HepG2 (cell line): ENCODE measurements at regions not wholly inside any gene's neighbourhood (a gene's known extent, or its start where the extent isn't known, plus 50 kb on each side); places are given as distances from the start of the nearest gene placed in this dataset.

Experiments
- ATAC-seq: fragments of 200-7000 bp; cut with Tn5 transposase; 3 replicates; pipeline ENCODE4 v1.9.1; 2020; ENCODE audit warnings: mild to moderate bottlenecking, moderate library complexity
- BruUV-seq: library from RNA; stranded (reverse); fragments of 400-500 nt; replicated peaks from 2 replicates; lab custom pipeline; 2021; lab: Mats Ljungman, UMichigan
- CTCF ChIA-PET: fragments of 300-600 bp; formaldehyde crosslinking; extraction: SDS; loops from one replicate; lab custom pipeline; 2021; ENCODE audit warnings: low total read pairs, inconsistent platforms, low intra/inter-chr PET ratio; lab: Yijun Ruan, JAX
- POLR2A ChIA-PET: fragments of 350-600 bp; sonication (Branson Sonifier 250); formaldehyde crosslinking; loops from one replicate; lab custom pipeline; 2020; ENCODE audit warnings: antibody characterized with exemption, inconsistent platforms; lab: Yijun Ruan, JAX
- DNase-seq: peaks from one replicate; pipeline ENCODE4 v3.0.0-alpha.2; 2015; ENCODE audit warnings: low spot score
- FAIRE-seq: peaks from 3 replicates; lab custom pipeline; 2011; peaks lifted over from hg19 to GRCh38; lab: Jason Lieb, UNC
- H2AFZ ChIP-seq: one replicate; pipeline ENCODE4 v1.6.1; 2011; ENCODE audit warnings: low read length, inconsistent platforms
- H3K27ac ChIP-seq: fragments of 300-600 bp; 3 replicates; pipeline ENCODE4 v1.8.0; 2011; ENCODE audit warnings: mixed run types, mild to moderate bottlenecking, mixed read lengths, low read length, inconsistent platforms; ENCODE audit not compliant: insufficient read depth; ENCODE audit errors: extremely low read length
- H3K27me3 ChIP-seq, 2 experiments: fragments of 200-600 bp in 1 of 2; 2 replicates in 1 of 2; 3 replicates in 1 of 2; pipeline versions ENCODE4 v1.6.0 to v1.8.0; 2011; ENCODE audit warnings: low read length in 2 of 2, mild to moderate bottlenecking in 2 of 2, moderate library complexity in 2 of 2, inconsistent platforms in 1 of 2; ENCODE audit not compliant: insufficient read depth in 2 of 2, control insufficient read depth in 1 of 2
- H3K36me3 ChIP-seq, 2 experiments: fragments of 200-600 bp in 1 of 2; replicated peaks in 1 of 2; 2 replicates in 1 of 2; 3 replicates in 1 of 2; pipeline versions ENCODE4 v1.5.1 to v1.8.0; 2011; ENCODE audit warnings: low read length in 2 of 2, inconsistent platforms in 1 of 2; ENCODE audit not compliant: insufficient read depth in 2 of 2, control insufficient read depth in 1 of 2
- H3K4me1 ChIP-seq: 2 replicates; pipeline ENCODE4 v1.5.1; 2012; ENCODE audit warnings: low read length, inconsistent platforms; ENCODE audit not compliant: insufficient read depth
- H3K4me2 ChIP-seq: 2 replicates; pipeline ENCODE4 v1.6.0; 2011; ENCODE audit warnings: low read depth, low read length, inconsistent platforms
- H3K4me3 ChIP-seq, 3 experiments: fragments of 200-600 bp in 1 of 3; sonication (generic), shearing (Covaris generic) in 1 of 3; replicated peaks in 1 of 3; 2 replicates each; pipeline ENCODE4 v1.5.1; 2011 to 2016; ENCODE audit warnings: low read length in 3 of 3, inconsistent platforms in 2 of 3, low read depth in 2 of 3, mild to moderate bottlenecking in 2 of 3, control low read depth in 1 of 3, mixed read lengths in 1 of 3; ENCODE audit not compliant: insufficient read depth in 1 of 3
- H3K79me2 ChIP-seq: one replicate; pipeline ENCODE4 v1.6.1; 2011; ENCODE audit warnings: low read length, inconsistent platforms; ENCODE audit not compliant: insufficient read depth
- H3K9ac ChIP-seq: 2 replicates; pipeline ENCODE4 v1.6.0; 2011; ENCODE audit warnings: mild to moderate bottlenecking, low read depth, low read length, inconsistent platforms; ENCODE audit not compliant: insufficient read depth
- H3K9me3 ChIP-seq: 2 replicates; pipeline ENCODE4 v1.5.1; 2012; ENCODE audit warnings: mild to moderate bottlenecking, low read length
- H4K20me1 ChIP-seq: 2 replicates; pipeline ENCODE4 v1.6.0; 2011; ENCODE audit warnings: inconsistent platforms, mild to moderate bottlenecking, low read length, moderate library complexity; ENCODE audit not compliant: insufficient read depth
- AGO1 ChIP-seq: fragments of 200-400 bp; formaldehyde crosslinking; IDR thresholded peaks from 2 replicates; pipeline ENCODE4 v1.6.1; 2017; ENCODE audit warnings: mild to moderate bottlenecking, low read depth, low read length, moderate library complexity; ENCODE audit not compliant: poor library complexity, severe bottlenecking
- ATF7 ChIP-seq, 2 experiments: fragments of 450-650 bp in 1 of 2; sonication (generic) in 1 of 2; formaldehyde crosslinking in 1 of 2; IDR thresholded peaks; 2 replicates each; pipeline versions ENCODE4 v1.4.0 to v1.6.1; 2016 to 2020; ENCODE audit warnings: antibody characterized with exemption in 1 of 2, mild to moderate bottlenecking in 1 of 2, missing genetic modification reagents in 1 of 2
- EEA1 ChIP-seq: sonication (generic); formaldehyde crosslinking; IDR thresholded peaks from 2 replicates; pipeline ENCODE4 v1.5.1; 2020; ENCODE audit warnings: mild to moderate bottlenecking, missing genetic modification reagents, borderline replicate concordance
- ELF3 ChIP-seq: IDR thresholded peaks from 2 replicates; pipeline ENCODE4 v1.6.1; 2016; ENCODE audit warnings: missing genetic modification reagents, missing compliant biosample characterization
- FOSL2 ChIP-seq: sonication (generic); formaldehyde crosslinking; IDR thresholded peaks from 2 replicates; pipeline ENCODE4 v1.4.0; 2020; ENCODE audit warnings: missing genetic modification reagents
- HCFC1 ChIP-seq: fragments of 150-350 bp; IDR thresholded peaks from 2 replicates; pipeline ENCODE4 v1.6.1; 2014; ENCODE audit warnings: low read depth, low read length
- HES4 ChIP-seq: sonication (generic); formaldehyde crosslinking; IDR thresholded peaks from 2 replicates; pipeline ENCODE4 v1.9.0; 2021; ENCODE audit warnings: mild to moderate bottlenecking, missing genetic modification reagents, borderline replicate concordance
- POLR2G ChIP-seq: fragments of 200-400 bp; formaldehyde crosslinking; IDR thresholded peaks from 2 replicates; pipeline ENCODE4 v1.6.1; 2018; ENCODE audit warnings: mild to moderate bottlenecking, low read depth, low read length, moderate library complexity
- TP53 ChIP-seq: sonication (generic); formaldehyde crosslinking; conservative IDR thresholded peaks from 2 replicates; pipeline ENCODE4 v1.4.0; 2020; ENCODE audit warnings: missing genetic modification reagents
- ZNF282 ChIP-seq: fragments of 450-650 bp; IDR thresholded peaks from 2 replicates; pipeline ENCODE4 v1.6.1; 2018; ENCODE audit not compliant: partially characterized antibody
- ZNF367 ChIP-seq: sonication (generic); formaldehyde crosslinking; IDR thresholded peaks from 2 replicates; pipeline ENCODE4 v1.4.0; 2020; ENCODE audit warnings: missing genetic modification reagents, borderline replicate concordance
- ZNF775 ChIP-seq: sonication (generic); formaldehyde crosslinking; IDR thresholded peaks from 2 replicates; pipeline ENCODE4 v1.4.0; 2020; ENCODE audit warnings: missing genetic modification reagents, mild to moderate bottlenecking, moderate library complexity, borderline replicate concordance
- WGBS: methylation state at CpG from one replicate; pipeline ENCODE4 v1.1.6; 2017; ENCODE audit warnings: low lambda C conversion rate; 5-methylcytosine and 5-hydroxymethylcytosine counted together
- in situ Hi-C: cut with HindIII; loops from 2 replicates; pipeline ENCODE4 v1.10.0; 2017; ENCODE audit warnings: low pct_unique_long_range_greater_than_20kb; ENCODE audit not compliant: extremely low pct_ligation_motif_present
- intact Hi-C: fragments of 100-400 bp; cut with micrococcal nuclease; formaldehyde crosslinking; loops from one replicate; pipeline ENCODE4 v1.10.0; 2022; ENCODE audit not compliant: unreplicated experiment
- TF ChIP-seq, protein P1 (sequence below): sonication (generic); formaldehyde crosslinking; IDR thresholded peaks from 2 replicates; pipeline ENCODE4 v1.9.0; 2021; ENCODE audit warnings: missing genetic modification reagents, mild to moderate bottlenecking, borderline replicate concordance
- TF ChIP-seq, protein P2 (sequence below): sonication (generic); formaldehyde crosslinking; IDR thresholded peaks from 2 replicates; pipeline ENCODE4 v1.8.0; 2022; ENCODE audit warnings: missing genetic modification reagents, mild to moderate bottlenecking, borderline replicate concordance
- TF ChIP-seq, protein P3 (sequence below), 2 experiments: sonication (generic) in 1 of 2; formaldehyde crosslinking in 1 of 2; IDR thresholded peaks; 2 replicates each; pipeline versions ENCODE4 v1.5.1 to v1.6.1; 2011 to 2020; ENCODE audit warnings: borderline replicate concordance in 1 of 2, low read depth in 1 of 2, low read length in 1 of 2, mild to moderate bottlenecking in 1 of 2, missing genetic modification reagents in 1 of 2, moderate library complexity in 1 of 2
- TF ChIP-seq, protein P4 (sequence below): sonication (generic); formaldehyde crosslinking; conservative IDR thresholded peaks from 2 replicates; pipeline ENCODE4 v1.8.1; 2023; ENCODE audit warnings: missing genetic modification reagents
- TF ChIP-seq, protein P5 (sequence below): IDR thresholded peaks from 2 replicates; pipeline ENCODE4 v1.6.1; 2018; ENCODE audit warnings: missing genetic modification reagents, mild to moderate bottlenecking, missing compliant biosample characterization

DNA sequence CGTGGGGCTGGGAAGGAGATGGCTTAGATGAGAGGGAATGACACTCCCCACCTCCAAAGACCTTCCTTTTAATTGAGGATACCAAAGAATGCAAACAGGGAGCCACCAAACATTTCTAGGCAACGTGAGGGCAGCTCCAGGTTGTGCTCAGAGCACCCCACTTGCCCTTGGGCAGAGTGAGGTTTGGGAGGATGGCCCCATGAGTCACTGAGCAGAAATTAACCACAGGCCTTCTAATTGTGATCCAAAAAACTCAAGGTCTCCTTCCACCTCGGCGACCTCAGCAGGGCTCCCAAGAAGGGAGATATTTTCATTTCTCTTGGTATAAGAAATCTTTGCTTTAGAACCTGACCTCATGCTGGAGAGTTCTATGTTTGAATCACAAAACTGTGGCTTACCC, 305.0 kb upstream of the TPM1 start:
- H3K9ac ChIP-seq = no peak overlapping the region
- H3K27me3 ChIP-seq = no peaks in the 10 kb centered on the region
- FAIRE-seq = no peak
- H3K36me3 ChIP-seq = peaks cover 0 to 3% of the 10 kb centered on the region in 2 experiments; a peak in 2 of 5 replicates
- H3K9me3 ChIP-seq = no peaks in the 10 kb centered on the region
- no TSS peak for BruUV-seq
- in situ Hi-C loops = no loop called here
- no peak for DNase-seq
- TF ChIP-seq, protein P1, sequence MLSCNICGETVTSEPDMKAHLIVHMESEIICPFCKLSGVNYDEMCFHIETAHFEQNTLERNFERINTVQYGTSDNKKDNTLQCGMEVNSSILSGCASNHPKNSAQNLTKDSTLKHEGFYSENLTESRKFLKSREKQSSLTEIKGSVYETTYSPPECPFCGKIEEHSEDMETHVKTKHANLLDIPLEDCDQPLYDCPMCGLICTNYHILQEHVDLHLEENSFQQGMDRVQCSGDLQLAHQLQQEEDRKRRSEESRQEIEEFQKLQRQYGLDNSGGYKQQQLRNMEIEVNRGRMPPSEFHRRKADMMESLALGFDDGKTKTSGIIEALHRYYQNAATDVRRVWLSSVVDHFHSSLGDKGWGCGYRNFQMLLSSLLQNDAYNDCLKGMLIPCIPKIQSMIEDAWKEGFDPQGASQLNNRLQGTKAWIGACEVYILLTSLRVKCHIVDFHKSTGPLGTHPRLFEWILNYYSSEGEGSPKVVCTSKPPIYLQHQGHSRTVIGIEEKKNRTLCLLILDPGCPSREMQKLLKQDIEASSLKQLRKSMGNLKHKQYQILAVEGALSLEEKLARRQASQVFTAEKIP (CRISPR knock-in tag) = no peak
- TF ChIP-seq ZNF282 = no peak
- TF ChIP-seq FOSL2 (CRISPR knock-in tag) = no peak
- no peak for TF ChIP-seq ZNF775 (CRISPR knock-in tag)
- no peak for TF ChIP-seq TP53 (CRISPR knock-in tag)
- no peak for TF ChIP-seq ZNF367 (CRISPR knock-in tag)
- no peak for TF ChIP-seq HES4 (CRISPR knock-in tag)
- TF ChIP-seq ELF3 (CRISPR knock-in tag) = no peak
- TF ChIP-seq, protein P2, sequence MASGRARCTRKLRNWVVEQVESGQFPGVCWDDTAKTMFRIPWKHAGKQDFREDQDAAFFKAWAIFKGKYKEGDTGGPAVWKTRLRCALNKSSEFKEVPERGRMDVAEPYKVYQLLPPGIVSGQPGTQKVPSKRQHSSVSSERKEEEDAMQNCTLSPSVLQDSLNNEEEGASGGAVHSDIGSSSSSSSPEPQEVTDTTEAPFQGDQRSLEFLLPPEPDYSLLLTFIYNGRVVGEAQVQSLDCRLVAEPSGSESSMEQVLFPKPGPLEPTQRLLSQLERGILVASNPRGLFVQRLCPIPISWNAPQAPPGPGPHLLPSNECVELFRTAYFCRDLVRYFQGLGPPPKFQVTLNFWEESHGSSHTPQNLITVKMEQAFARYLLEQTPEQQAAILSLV (CRISPR knock-in tag) = no peak
- no peak for TF ChIP-seq HCFC1
- TF ChIP-seq EEA1 (CRISPR knock-in tag) = no peak
- no peak for TF ChIP-seq AGO1
- no peak for TF ChIP-seq POLR2G
- TF ChIP-seq, protein P3, sequence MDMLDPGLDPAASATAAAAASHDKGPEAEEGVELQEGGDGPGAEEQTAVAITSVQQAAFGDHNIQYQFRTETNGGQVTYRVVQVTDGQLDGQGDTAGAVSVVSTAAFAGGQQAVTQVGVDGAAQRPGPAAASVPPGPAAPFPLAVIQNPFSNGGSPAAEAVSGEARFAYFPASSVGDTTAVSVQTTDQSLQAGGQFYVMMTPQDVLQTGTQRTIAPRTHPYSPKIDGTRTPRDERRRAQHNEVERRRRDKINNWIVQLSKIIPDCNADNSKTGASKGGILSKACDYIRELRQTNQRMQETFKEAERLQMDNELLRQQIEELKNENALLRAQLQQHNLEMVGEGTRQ (IDR thresholded peaks at IDR 0.05; ENCODE audit: low read depth, low read length) = no peak
- TF ChIP-seq, protein P3 (CRISPR knock-in tag; IDR thresholded peaks at IDR 0.05; ENCODE audit: borderline replicate concordance) = no peak
- no peak for TF ChIP-seq ATF7 (IDR thresholded peaks at IDR 0.05)
- TF ChIP-seq ATF7 (CRISPR knock-in tag; IDR thresholded peaks at IDR 0.05) = no peak
- TF ChIP-seq, protein P4, sequence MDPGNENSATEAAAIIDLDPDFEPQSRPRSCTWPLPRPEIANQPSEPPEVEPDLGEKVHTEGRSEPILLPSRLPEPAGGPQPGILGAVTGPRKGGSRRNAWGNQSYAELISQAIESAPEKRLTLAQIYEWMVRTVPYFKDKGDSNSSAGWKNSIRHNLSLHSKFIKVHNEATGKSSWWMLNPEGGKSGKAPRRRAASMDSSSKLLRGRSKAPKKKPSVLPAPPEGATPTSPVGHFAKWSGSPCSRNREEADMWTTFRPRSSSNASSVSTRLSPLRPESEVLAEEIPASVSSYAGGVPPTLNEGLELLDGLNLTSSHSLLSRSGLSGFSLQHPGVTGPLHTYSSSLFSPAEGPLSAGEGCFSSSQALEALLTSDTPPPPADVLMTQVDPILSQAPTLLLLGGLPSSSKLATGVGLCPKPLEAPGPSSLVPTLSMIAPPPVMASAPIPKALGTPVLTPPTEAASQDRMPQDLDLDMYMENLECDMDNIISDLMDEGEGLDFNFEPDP = no peak
- TF ChIP-seq, protein P5, sequence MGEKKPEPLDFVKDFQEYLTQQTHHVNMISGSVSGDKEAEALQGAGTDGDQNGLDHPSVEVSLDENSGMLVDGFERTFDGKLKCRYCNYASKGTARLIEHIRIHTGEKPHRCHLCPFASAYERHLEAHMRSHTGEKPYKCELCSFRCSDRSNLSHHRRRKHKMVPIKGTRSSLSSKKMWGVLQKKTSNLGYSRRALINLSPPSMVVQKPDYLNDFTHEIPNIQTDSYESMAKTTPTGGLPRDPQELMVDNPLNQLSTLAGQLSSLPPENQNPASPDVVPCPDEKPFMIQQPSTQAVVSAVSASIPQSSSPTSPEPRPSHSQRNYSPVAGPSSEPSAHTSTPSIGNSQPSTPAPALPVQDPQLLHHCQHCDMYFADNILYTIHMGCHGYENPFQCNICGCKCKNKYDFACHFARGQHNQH = no peak
- TF ChIP-seq, all 625 proteins: peak for 0
- ChIA-PET POLR2A (no interaction called here), CTCF (no interaction called here)
- Histone ChIP-seq H4K20me1 (no peaks in the 10 kb centered on the region), H3K79me2 (no peaks in the 10 kb centered on the region), H3K4me3 (no peak overlapping the region), H3K27ac (no peak overlapping the region), H2AFZ (no peak overlapping the region), H3K4me1 (peaks cover 9% of the 10 kb centered on the region; the same call in 1 of the 2 replicates), H3K4me2 (no peak overlapping the region)
- WGBS = 86% methylated on average over 4 of the region's 4 CpGs
- no peak for ATAC-seq
- intact Hi-C loops = no loop called here
